ENCODE measurements at regions not wholly inside any gene's neighbourhood (a gene's known extent, or its start where the extent isn't known, plus 50 kb on each side); places are given as distances from the start of the nearest gene placed in this dataset.
"Not testable (repeated sequence)": the region's sequence is repeated elsewhere in the genome, so short reads cannot be mapped to it uniquely, and the experiment has no call there.

DNA sequence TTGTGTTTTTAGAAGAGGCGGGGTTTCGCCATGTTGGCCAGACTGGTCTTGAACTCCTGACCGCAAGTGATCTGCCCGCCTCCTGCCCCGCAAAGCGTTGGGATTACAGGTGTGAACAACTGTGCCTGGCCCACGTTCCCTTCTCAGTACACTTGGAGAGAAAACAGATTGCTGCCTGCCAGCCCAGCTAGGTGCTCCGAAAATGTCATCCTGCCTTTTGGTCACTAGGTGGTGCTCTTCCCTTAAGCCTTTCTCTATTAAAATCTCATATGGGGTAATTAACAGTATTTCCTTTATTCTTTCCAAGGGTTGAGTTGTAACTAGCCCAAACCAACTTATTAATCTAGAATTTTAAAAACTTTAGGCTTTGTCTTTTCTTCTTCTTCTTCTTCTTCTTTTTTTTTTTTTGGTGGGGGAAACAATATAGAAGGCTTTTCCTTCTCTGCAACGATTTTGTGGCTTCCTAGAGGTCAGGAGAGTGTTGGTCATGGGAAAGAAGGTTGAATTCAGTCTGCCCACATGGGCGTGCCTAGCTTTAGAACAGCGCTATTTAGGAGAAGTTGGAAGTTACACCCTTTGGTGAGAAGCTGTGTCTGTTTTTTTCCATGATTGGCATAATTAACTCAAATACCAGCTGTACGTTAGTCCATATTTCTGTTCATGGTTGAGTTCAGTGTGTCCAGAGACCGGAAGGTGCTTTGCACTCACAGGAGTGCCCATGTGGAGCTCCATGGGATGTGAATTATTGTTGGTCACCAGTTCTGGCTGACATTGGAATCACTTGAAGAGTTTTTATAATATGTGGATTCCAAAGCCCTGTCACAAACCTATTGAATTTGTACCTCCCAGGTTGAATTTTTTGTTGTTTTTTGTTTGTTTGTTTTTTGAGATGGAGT lies 110.1 kb downstream of the LAT start:
- H3K4me3 Mint-ChIP-seq; H3K9me3 Mint-ChIP-seq; H3K27me3 ChIP-seq (ENCODE audit: control insufficient read depth, insufficient read depth, low read length); H3K27me3 Mint-ChIP-seq (ENCODE audit: low read depth in 2 of 2); H3K4me1 ChIP-seq (ENCODE audit: control insufficient read depth, insufficient read depth, low read length); intact Hi-C loops (cut with micrococcal nuclease); H3K4me1 Mint-ChIP-seq; H3K9me3 ChIP-seq (ENCODE audit: control insufficient read depth, insufficient read depth, low read length); H3K4me3 ChIP-seq (ENCODE audit: low read length); H3K36me3 ChIP-seq (ENCODE audit: control insufficient read depth, insufficient read depth, low read length); H3K36me3 Mint-ChIP-seq; H3K27ac ChIP-seq (ENCODE audit: low read length); DNase-seq: not testable (repeated sequence)
- TF ChIP-seq, protein P1, sequence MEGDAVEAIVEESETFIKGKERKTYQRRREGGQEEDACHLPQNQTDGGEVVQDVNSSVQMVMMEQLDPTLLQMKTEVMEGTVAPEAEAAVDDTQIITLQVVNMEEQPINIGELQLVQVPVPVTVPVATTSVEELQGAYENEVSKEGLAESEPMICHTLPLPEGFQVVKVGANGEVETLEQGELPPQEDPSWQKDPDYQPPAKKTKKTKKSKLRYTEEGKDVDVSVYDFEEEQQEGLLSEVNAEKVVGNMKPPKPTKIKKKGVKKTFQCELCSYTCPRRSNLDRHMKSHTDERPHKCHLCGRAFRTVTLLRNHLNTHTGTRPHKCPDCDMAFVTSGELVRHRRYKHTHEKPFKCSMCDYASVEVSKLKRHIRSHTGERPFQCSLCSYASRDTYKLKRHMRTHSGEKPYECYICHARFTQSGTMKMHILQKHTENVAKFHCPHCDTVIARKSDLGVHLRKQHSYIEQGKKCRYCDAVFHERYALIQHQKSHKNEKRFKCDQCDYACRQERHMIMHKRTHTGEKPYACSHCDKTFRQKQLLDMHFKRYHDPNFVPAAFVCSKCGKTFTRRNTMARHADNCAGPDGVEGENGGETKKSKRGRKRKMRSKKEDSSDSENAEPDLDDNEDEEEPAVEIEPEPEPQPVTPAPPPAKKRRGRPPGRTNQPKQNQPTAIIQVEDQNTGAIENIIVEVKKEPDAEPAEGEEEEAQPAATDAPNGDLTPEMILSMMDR (IDR thresholded peaks at IDR 0.05): peak; percentile 52
- peak; percentile 66 to 82 (median 75) for ATAC-seq
- H3K27ac Mint-ChIP-seq: peak overlapping the region; percentile 45 to 58
- WGBS (ENCODE audit: insufficient coverage): 100% methylated on average over 2 of the region's 13 CpGs

DNA sequence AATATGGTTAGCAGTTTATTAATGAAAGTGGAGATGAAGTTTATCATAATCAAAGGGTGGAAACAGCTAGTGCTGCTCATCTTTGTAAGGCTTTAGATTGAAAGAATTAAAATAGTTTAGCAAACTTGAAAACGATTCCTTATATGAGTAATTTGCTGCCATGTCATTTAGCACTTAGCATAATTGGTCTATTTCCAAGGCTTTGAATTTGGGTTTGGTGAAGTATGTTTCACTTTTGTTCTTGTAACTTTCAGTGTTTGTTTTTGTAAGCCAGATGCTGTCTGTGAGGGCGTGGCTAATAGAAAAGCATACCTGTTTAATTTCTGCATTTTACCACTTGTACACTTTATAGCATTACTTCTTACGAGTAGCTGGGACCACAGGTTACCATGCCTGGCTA lies 109.5 kb downstream of the LAT start:
- peak overlapping the region; percentile 45 to 58 for H3K27ac Mint-ChIP-seq
- H3K27ac ChIP-seq (ENCODE audit: low read length); H3K4me1 ChIP-seq (ENCODE audit: control insufficient read depth, insufficient read depth, low read length); intact Hi-C loops (cut with micrococcal nuclease); H3K27me3 ChIP-seq (ENCODE audit: control insufficient read depth, insufficient read depth, low read length); H3K27me3 Mint-ChIP-seq (ENCODE audit: low read depth in 2 of 2); H3K4me3 ChIP-seq (ENCODE audit: low read length); H3K4me3 Mint-ChIP-seq; H3K9me3 Mint-ChIP-seq; H3K36me3 ChIP-seq (ENCODE audit: control insufficient read depth, insufficient read depth, low read length); H3K9me3 ChIP-seq (ENCODE audit: control insufficient read depth, insufficient read depth, low read length); H3K4me1 Mint-ChIP-seq; H3K36me3 Mint-ChIP-seq: not testable (repeated sequence)
- no CpG with 5 or more reads among the region's 3 CpGs for WGBS (ENCODE audit: insufficient coverage)
- ATAC-seq: peak in 2 of 3 donors; percentile 2 to 16
- peak in 1 of 2 donors; percentile 29 for DNase-seq

DNA sequence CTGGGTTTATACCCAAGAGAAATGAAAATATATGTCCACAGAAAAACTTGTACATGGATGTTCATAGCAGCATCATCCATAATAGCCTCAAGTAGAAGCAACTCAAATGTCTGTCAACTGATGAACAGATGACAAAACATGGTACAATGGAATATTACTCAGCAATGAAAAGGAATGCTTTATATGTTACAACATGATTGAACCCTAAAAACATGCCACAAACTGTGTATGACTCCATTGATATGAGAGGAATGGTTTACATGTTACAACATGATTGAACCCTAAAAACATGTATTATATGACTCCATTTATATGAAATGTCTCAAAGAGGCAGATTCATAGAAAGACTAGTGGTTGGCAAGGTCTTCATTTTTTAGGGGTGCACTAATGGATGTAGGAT lies 104.8 kb downstream of the LAT start:
- DNase-seq; H3K4me1 ChIP-seq (ENCODE audit: control insufficient read depth, insufficient read depth, low read length); H3K27ac ChIP-seq (ENCODE audit: low read length); H3K27me3 Mint-ChIP-seq (ENCODE audit: low read depth in 2 of 2); H3K4me1 Mint-ChIP-seq; H3K9me3 Mint-ChIP-seq; H3K4me3 Mint-ChIP-seq; intact Hi-C loops (cut with micrococcal nuclease); H3K36me3 Mint-ChIP-seq; H3K4me3 ChIP-seq (ENCODE audit: low read length); H3K36me3 ChIP-seq (ENCODE audit: control insufficient read depth, insufficient read depth, low read length); H3K27ac Mint-ChIP-seq; H3K9me3 ChIP-seq (ENCODE audit: control insufficient read depth, insufficient read depth, low read length); ATAC-seq; H3K27me3 ChIP-seq (ENCODE audit: control insufficient read depth, insufficient read depth, low read length): not testable (repeated sequence)

DNA sequence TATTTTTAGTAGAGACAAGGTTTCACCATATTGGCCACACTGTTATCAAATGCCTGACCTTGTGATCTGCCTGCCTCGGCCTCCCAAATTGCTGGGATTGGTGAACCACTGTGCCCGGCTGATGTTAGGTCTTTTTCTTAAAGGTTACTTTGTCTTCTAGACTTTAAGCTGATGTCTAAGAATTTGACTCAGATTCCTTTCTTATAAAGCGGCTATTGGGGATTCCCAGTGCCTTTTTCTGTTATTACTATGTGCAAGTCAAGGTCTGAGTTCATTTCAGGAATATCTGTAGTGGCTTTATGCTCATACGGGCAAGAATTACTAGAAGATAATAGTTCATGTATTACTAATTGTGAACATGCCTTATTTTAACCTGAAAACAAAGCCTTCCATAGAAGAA lies 102.8 kb downstream of the LAT start:
- not testable (repeated sequence) for ATAC-seq, H3K4me3 Mint-ChIP-seq, DNase-seq

DNA sequence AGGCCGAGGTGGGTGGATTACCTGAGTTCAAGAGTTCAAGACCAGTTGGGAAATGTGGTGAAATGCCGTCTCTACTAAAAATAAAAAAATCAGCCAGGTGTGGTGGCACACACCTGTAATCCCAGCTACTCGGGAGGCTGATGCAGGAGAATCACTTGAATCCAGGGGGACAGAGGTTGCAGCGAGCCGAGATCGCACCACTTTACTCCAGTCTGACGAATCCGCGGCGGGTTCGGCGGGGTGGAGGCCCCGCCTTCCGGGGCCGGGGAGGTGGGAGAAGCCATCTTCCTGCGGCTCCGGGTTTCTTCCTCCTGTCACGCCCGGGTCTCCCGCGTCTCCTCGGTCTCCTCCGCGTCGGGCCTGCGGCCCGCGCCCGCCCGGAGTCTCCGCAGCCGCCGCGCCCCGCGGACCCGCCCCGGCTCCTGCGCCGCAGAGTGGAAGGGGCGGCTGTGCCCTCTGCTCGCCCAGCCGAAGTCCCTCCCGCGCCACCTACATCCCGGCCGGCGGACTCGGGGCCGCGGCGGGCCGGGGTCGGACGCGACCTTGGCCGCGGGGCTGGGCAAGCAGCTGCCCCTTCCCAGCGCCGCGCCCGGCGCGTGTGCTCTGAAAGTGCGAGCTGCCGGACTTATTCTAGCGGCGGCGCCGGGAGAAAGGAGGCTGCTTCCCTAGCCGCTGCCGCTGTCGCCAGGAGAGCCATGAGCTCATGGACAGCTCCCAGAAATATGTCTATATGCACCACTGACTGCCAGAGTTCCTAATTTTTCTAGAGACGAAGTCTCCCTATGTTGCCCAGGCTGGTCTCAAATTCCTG lies 97.2 kb downstream of the LAT start:
- intact Hi-C loops (cut with micrococcal nuclease); H3K36me3 Mint-ChIP-seq; H3K9me3 ChIP-seq (ENCODE audit: control insufficient read depth, insufficient read depth, low read length); H3K4me1 Mint-ChIP-seq; H3K27me3 ChIP-seq (ENCODE audit: control insufficient read depth, insufficient read depth, low read length); H3K9me3 Mint-ChIP-seq; H3K27ac ChIP-seq (ENCODE audit: low read length); H3K36me3 ChIP-seq (ENCODE audit: control insufficient read depth, insufficient read depth, low read length); H3K4me1 ChIP-seq (ENCODE audit: control insufficient read depth, insufficient read depth, low read length); H3K27me3 Mint-ChIP-seq (ENCODE audit: low read depth in 2 of 2): not testable (repeated sequence)
- peak overlapping the region; percentile 69 for H3K4me3 Mint-ChIP-seq
- H3K27ac Mint-ChIP-seq: peak overlapping the region in 1 of 2 donors; percentile 35
- H3K4me3 ChIP-seq (ENCODE audit: low read length): peak overlapping the region; percentile 33
- ATAC-seq (peak; percentile 64 to 89 (median 78)), DNase-seq (peak in 1 of 2 donors; percentile 53)
- WGBS (ENCODE audit: insufficient coverage): 33% methylated on average over 12 of the region's 74 CpGs

More for the DNA sequence above, 102.8 kb downstream of the LAT start:
- H3K27me3 Mint-ChIP-seq (ENCODE audit: low read depth in 2 of 2); H3K27ac Mint-ChIP-seq; H3K27me3 ChIP-seq (ENCODE audit: control insufficient read depth, insufficient read depth, low read length); H3K36me3 Mint-ChIP-seq; H3K9me3 ChIP-seq (ENCODE audit: control insufficient read depth, insufficient read depth, low read length); H3K4me3 ChIP-seq (ENCODE audit: low read length); H3K27ac ChIP-seq (ENCODE audit: low read length); H3K4me1 Mint-ChIP-seq; H3K4me1 ChIP-seq (ENCODE audit: control insufficient read depth, insufficient read depth, low read length); H3K36me3 ChIP-seq (ENCODE audit: control insufficient read depth, insufficient read depth, low read length); intact Hi-C loops (cut with micrococcal nuclease); H3K9me3 Mint-ChIP-seq: not testable (repeated sequence)
- WGBS (ENCODE audit: insufficient coverage): 83% methylated on average over 3 of the region's 4 CpGs

DNA sequence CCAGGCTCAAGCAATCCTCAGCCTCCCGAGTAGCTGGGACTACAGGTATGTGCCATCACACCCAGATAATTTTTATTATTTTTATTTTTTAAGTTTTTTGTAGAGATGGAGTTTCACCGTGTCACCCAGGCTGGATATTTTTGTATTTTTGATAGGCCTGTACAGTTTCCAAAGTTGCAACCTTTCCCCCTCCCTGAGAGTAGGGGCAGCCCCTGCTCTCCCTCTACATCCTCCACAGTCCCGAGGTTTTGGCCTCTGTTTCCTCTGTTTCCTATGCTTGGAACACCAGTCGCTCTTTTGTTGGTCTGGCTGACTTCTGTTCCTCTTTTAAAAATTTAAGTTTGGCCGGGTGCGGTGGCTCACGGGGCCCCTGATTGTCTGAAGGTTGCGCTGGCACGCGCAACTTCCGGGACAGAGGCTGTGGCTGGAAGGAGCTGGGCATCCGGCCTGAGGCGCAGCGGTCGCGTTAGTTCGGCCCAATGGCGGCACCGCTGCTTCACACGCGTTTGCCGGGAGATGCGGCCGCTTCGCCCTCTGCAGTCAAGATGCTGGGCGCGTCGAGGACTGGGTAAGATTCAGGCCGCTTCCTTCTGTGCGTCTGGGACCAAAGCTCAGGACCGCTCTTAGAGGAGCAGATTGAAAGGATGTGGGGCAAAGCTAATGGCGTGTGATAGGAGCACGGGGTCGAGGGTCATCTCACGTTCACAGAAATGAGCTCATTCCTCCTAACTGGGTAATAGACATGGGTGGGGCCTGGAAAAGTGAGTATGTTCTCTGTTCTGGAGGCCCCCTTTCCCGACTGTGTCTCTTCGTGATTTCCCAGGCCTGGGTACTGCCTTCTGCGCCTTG lies 89.9 kb downstream of the LAT start:
- H3K27me3 Mint-ChIP-seq (ENCODE audit: low read depth in 2 of 2); H3K9me3 ChIP-seq (ENCODE audit: control insufficient read depth, insufficient read depth, low read length); H3K27me3 ChIP-seq (ENCODE audit: control insufficient read depth, insufficient read depth, low read length); H3K36me3 Mint-ChIP-seq; intact Hi-C loops (cut with micrococcal nuclease); H3K9me3 Mint-ChIP-seq; H3K36me3 ChIP-seq (ENCODE audit: control insufficient read depth, insufficient read depth, low read length): not testable (repeated sequence)
- peaks cover 14% of the 10 kb centered on the region for H3K4me1 ChIP-seq (ENCODE audit: control insufficient read depth, insufficient read depth, low read length)
- peak overlapping the region; percentile 98 to 99 for H3K27ac Mint-ChIP-seq
- peak overlapping the region; percentile 94 for H3K4me3 Mint-ChIP-seq
- H3K4me1 Mint-ChIP-seq: peaks cover 19 to 20% of the 10 kb centered on the region in 2 donors
- DNase-seq: peak; percentile 39 to 70
- WGBS (ENCODE audit: insufficient coverage): under 1% methylated on average over 30 of the region's 38 CpGs
- H3K27ac ChIP-seq (ENCODE audit: low read length): peak overlapping the region; percentile 81
- H3K4me3 ChIP-seq (ENCODE audit: low read length): peak overlapping the region; percentile 42
- peak; percentile 91 to 93 (median 92) for ATAC-seq
